ENCODE measurements at regions not wholly inside any gene's neighbourhood (a gene's known extent, or its start where the extent isn't known, plus 50 kb on each side); places are given as distances from the start of the nearest gene placed in this dataset.

GRCh38 chr3:171954690-171955383, 84.5 kb upstream of the FNDC3B start:
- no peak for DNase-seq
- in situ Hi-C loops (cut with MboI; ENCODE audit: low pct_unique_long_range_greater_than_20kb, low sequenced_read_pairs), result no loop called here

- in situ Hi-C loops (cut with MboI; ENCODE audit: low pct_unique_long_range_greater_than_20kb, low sequenced_read_pairs), result no loop called here
- DNase-seq, result no peak
Observed at GRCh38 chr3:171955598-171955997, 83.8 kb upstream of the FNDC3B start.

- in situ Hi-C loops (cut with MboI; ENCODE audit: low pct_unique_long_range_greater_than_20kb, low sequenced_read_pairs), result no loop called here
- no peak for DNase-seq
Observed at GRCh38 chr3:171956181-171956683, 83.1 kb upstream of the FNDC3B start.

- DNase-seq, result no peak
- in situ Hi-C loops (cut with MboI; ENCODE audit: low pct_unique_long_range_greater_than_20kb, low sequenced_read_pairs), result no loop called here
Observed at GRCh38 chr3:171956705-171957104, 82.7 kb upstream of the FNDC3B start.

- DNase-seq, result no peak
- in situ Hi-C loops (cut with MboI; ENCODE audit: low pct_unique_long_range_greater_than_20kb, low sequenced_read_pairs), result no loop called here
Observed at GRCh38 chr3:171959532-171960089, 79.8 kb upstream of the FNDC3B start.

- in situ Hi-C loops (cut with MboI; ENCODE audit: low pct_unique_long_range_greater_than_20kb, low sequenced_read_pairs), result no loop called here
- DNase-seq, result no peak
Observed at GRCh38 chr3:171960159-171960558, 79.2 kb upstream of the FNDC3B start.

- DNase-seq, result no peak
- in situ Hi-C loops (cut with MboI; ENCODE audit: low pct_unique_long_range_greater_than_20kb, low sequenced_read_pairs), result no loop called here
Observed at GRCh38 chr3:171962137-171962720, 77.1 kb upstream of the FNDC3B start.

- in situ Hi-C loops (cut with MboI; ENCODE audit: low pct_unique_long_range_greater_than_20kb, low sequenced_read_pairs), result no loop called here
- no peak for DNase-seq
Observed at GRCh38 chr3:171963546-171963945, 75.8 kb upstream of the FNDC3B start.

GRCh38 chr3:171965067-171965712, 74.2 kb upstream of the FNDC3B start:
- in situ Hi-C loops (cut with MboI; ENCODE audit: low pct_unique_long_range_greater_than_20kb, low sequenced_read_pairs), result no loop called here
- no peak for DNase-seq

GRCh38 chr3:171966533-171967136, 72.7 kb upstream of the FNDC3B start:
- no peak for DNase-seq
- in situ Hi-C loops (cut with MboI; ENCODE audit: low pct_unique_long_range_greater_than_20kb, low sequenced_read_pairs), result no loop called here

GRCh38 chr3:171967137-171967783, 72.1 kb upstream of the FNDC3B start:
- in situ Hi-C loops (cut with MboI; ENCODE audit: low pct_unique_long_range_greater_than_20kb, low sequenced_read_pairs), result no loop called here
- peak; percentile 87 for DNase-seq

- DNase-seq, result no peak
- in situ Hi-C loops (cut with MboI; ENCODE audit: low pct_unique_long_range_greater_than_20kb, low sequenced_read_pairs), result no loop called here
Observed at GRCh38 chr3:171967932-171968678, 71.3 kb upstream of the FNDC3B start.

- in situ Hi-C loops (cut with MboI; ENCODE audit: low pct_unique_long_range_greater_than_20kb, low sequenced_read_pairs), result no loop called here
- peak; percentile 38 for DNase-seq
Observed at GRCh38 chr3:171970301-171970788, 69.0 kb upstream of the FNDC3B start.

- in situ Hi-C loops (cut with MboI; ENCODE audit: low pct_unique_long_range_greater_than_20kb, low sequenced_read_pairs), result no loop called here
- no peak for DNase-seq
Observed at GRCh38 chr3:171971919-171972514, 67.4 kb upstream of the FNDC3B start.

- in situ Hi-C loops (cut with MboI; ENCODE audit: low pct_unique_long_range_greater_than_20kb, low sequenced_read_pairs), result no loop called here
- no peak for DNase-seq
Observed at GRCh38 chr3:171972871-171973348, 66.5 kb upstream of the FNDC3B start.

GRCh38 chr3:171974986-171975837, 64.2 kb upstream of the FNDC3B start:
- in situ Hi-C loops (cut with MboI; ENCODE audit: low pct_unique_long_range_greater_than_20kb, low sequenced_read_pairs), result no loop called here

GRCh38 chr3:171976526-171976925, 62.9 kb upstream of the FNDC3B start:
- in situ Hi-C loops (cut with MboI; ENCODE audit: low pct_unique_long_range_greater_than_20kb, low sequenced_read_pairs), result no loop called here
- no peak for DNase-seq

More at GRCh38 chr3:171974986-171975837, 64.2 kb upstream of the FNDC3B start:
- peak; percentile 94 for DNase-seq

Data from KBM-7 (cell line).